Tibial nerve (tissue), 4 donors: ENCODE measurements at regions not wholly inside any gene's neighbourhood (a gene's known extent, or its start where the extent isn't known, plus 50 kb on each side); places are given as distances from the start of the nearest gene placed in this dataset.

Experiments used
- DNase-seq, 2 donors: peaks; one replicate each; pipeline ENCODE4 v3.0.0-alpha.2; 2019; ENCODE audit warnings: low spot score in 2 of 2
- H3K27ac ChIP-seq, 4 donors: fragments of 200-600 bp; sonication (generic) in 3 of 4; one replicate each; pipeline ENCODE4 v1.5.1; 2017 to 2019; ENCODE audit warnings: mild to moderate bottlenecking in 1 of 4
- H3K27me3 ChIP-seq, 2 donors: fragments of 200-600 bp; sonication (generic) in 1 of 2; one replicate each; pipeline versions ENCODE4 v1.5.1 to v1.6.0; 2017 to 2019
- H3K36me3 ChIP-seq, 3 donors: fragments of 200-600 bp; sonication (generic); one replicate each; pipeline ENCODE4 v1.5.1; 2018 to 2019
- H3K4me1 ChIP-seq, 4 donors: fragments of 200-600 bp; sonication (generic) in 3 of 4; one replicate each; pipeline ENCODE4 v1.5.1; 2017 to 2019
- H3K4me3 ChIP-seq, 4 donors: fragments of 200-600 bp; sonication (generic) in 3 of 4; one replicate each; pipeline ENCODE4 v1.5.1; 2017 to 2019; ENCODE audit warnings: mild to moderate bottlenecking in 1 of 4, moderate library complexity in 1 of 4
- H3K9me3 ChIP-seq, 4 donors: fragments of 200-600 bp; sonication (generic) in 3 of 4; one replicate each; pipeline ENCODE4 v1.5.1; 2017 to 2019
- EP300 ChIP-seq, 2 donors: sonication (generic); formaldehyde crosslinking; IDR thresholded peaks; one replicate each; pipeline ENCODE4 v1.6.1; 2017; ENCODE audit warnings: antibody characterized with exemption in 2 of 2, mild to moderate bottlenecking in 1 of 2
- POLR2A ChIP-seq, 2 donors: fragments of 450-650 bp; IDR thresholded peaks; one replicate each; pipeline ENCODE4 v1.6.1; 2017; ENCODE audit warnings: antibody characterized with exemption in 2 of 2, mild to moderate bottlenecking in 2 of 2, moderate library complexity in 2 of 2
- WGBS, 2 donors: methylation state at CpG; one replicate each; pipeline ENCODE4 v1.1.5; 2018; 5-methylcytosine and 5-hydroxymethylcytosine counted together
- TF ChIP-seq, protein P1 (sequence below), 5 experiments: fragments of 200-600 bp in 3 of 5; fragments of 450-650 bp in 2 of 5; sonication (generic) in 3 of 5; IDR thresholded peaks; one replicate each; pipeline ENCODE4 v1.5.1; 2016 to 2019; ENCODE audit warnings: antibody characterized with exemption in 5 of 5, mild to moderate bottlenecking in 3 of 5, moderate library complexity in 2 of 5

GRCh38 chr3:152060701-152061100 lies 187.3 kb downstream of the SUCNR1 start:
- 20 to 28% methylated on average over 1 of the region's 1 CpG for WGBS, 2 donors
- DNase-seq, result no peak
- peaks cover 0 to 7% (median 0%) of the 10 kb centered on the region in 4 donors for H3K4me1 ChIP-seq
- H3K9me3 ChIP-seq, result no peaks in the 10 kb centered on the region
- TF ChIP-seq, protein P1, sequence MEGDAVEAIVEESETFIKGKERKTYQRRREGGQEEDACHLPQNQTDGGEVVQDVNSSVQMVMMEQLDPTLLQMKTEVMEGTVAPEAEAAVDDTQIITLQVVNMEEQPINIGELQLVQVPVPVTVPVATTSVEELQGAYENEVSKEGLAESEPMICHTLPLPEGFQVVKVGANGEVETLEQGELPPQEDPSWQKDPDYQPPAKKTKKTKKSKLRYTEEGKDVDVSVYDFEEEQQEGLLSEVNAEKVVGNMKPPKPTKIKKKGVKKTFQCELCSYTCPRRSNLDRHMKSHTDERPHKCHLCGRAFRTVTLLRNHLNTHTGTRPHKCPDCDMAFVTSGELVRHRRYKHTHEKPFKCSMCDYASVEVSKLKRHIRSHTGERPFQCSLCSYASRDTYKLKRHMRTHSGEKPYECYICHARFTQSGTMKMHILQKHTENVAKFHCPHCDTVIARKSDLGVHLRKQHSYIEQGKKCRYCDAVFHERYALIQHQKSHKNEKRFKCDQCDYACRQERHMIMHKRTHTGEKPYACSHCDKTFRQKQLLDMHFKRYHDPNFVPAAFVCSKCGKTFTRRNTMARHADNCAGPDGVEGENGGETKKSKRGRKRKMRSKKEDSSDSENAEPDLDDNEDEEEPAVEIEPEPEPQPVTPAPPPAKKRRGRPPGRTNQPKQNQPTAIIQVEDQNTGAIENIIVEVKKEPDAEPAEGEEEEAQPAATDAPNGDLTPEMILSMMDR (IDR thresholded peaks at IDR 0.05), result no peak
- TF ChIP-seq POLR2A (IDR thresholded peaks at IDR 0.05) (no peak), EP300 (IDR thresholded peaks at IDR 0.05) (no peak)
- no peak overlapping the region for H3K4me3 ChIP-seq
- H3K27ac ChIP-seq, result peak overlapping the region in 1 of 4 donors; percentile 2
- no peaks in the 10 kb centered on the region for H3K27me3 ChIP-seq
- H3K36me3 ChIP-seq, result no peaks in the 10 kb centered on the region

DNA sequence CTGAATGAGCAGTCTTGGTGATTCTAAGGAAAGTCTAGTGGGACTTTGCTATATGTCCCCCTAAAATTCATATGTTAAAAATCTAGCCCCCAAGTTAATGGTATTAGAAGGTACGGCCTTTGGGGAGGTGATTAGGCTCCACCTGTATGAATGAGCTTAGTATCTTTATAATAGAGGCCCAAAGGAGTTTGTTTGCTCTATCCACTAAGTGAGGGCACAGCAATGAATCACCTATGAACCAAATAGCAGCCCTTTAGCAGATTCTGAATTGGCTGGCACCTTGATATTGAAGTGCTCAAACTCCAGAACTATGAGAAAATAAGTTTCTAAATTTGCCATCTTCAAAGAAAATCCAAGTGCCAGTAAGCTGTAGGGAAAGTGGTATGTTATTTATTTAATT lies 187.9 kb downstream of the SUCNR1 start:
- WGBS, 2 donors, result 81 to 100% methylated on average over 1 of the region's 1 CpG
- Histone ChIP-seq H3K27ac (peak overlapping the region in 1 of 4 donors; percentile 2), H3K4me3 (no peak overlapping the region), H3K9me3 (no peaks in the 10 kb centered on the region), H3K27me3 (no peaks in the 10 kb centered on the region), H3K4me1 (peaks cover 0 to 7% (median 0%) of the 10 kb centered on the region in 4 donors), H3K36me3 (no peaks in the 10 kb centered on the region)
- TF ChIP-seq POLR2A (IDR thresholded peaks at IDR 0.05) (no peak), EP300 (IDR thresholded peaks at IDR 0.05) (no peak)
- TF ChIP-seq, protein P1 (IDR thresholded peaks at IDR 0.05), result no peak
- DNase-seq, result no peak

DNA sequence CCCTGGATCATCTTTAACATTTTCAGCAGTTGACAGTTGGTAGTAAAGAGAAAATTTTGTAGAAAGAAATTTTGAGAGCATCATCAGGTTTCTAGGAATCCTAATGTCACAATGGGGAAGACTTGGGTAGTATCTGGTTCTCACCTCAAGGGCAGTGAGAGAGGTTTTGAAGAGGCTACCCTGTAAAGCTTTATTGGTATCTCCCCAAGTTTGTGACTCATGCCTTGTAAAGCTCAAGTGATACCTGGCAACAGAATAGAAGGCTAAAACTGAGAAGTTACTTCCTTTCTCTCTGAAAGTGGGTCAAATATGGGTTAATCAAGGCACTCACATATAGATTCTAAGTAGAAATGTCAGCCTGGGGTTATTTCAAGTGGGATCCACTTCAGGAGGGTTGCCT lies 196.4 kb downstream of the SUCNR1 start:
- no peak for DNase-seq
- TF ChIP-seq, protein P1 (IDR thresholded peaks at IDR 0.05), result no peak
- no peak for TF ChIP-seq POLR2A (IDR thresholded peaks at IDR 0.05)
- no peak for TF ChIP-seq EP300 (IDR thresholded peaks at IDR 0.05)
- no peak overlapping the region for H3K27ac ChIP-seq
- no peaks in the 10 kb centered on the region for H3K27me3 ChIP-seq
- no peaks in the 10 kb centered on the region for H3K36me3 ChIP-seq
- H3K4me1 ChIP-seq, result no peaks in the 10 kb centered on the region
- H3K9me3 ChIP-seq, result peaks cover 0 to 11% (median 2%) of the 10 kb centered on the region in 4 donors
- no peak overlapping the region for H3K4me3 ChIP-seq

- no peak for DNase-seq
- Histone ChIP-seq H3K27me3 (no peaks in the 10 kb centered on the region), H3K36me3 (no peaks in the 10 kb centered on the region), H3K9me3 (peaks cover 0 to 11% (median 2%) of the 10 kb centered on the region in 4 donors), H3K4me1 (no peaks in the 10 kb centered on the region), H3K4me3 (no peak overlapping the region), H3K27ac (no peak overlapping the region)
- 94 to 97% methylated on average over 3 of the region's 3 CpGs for WGBS, 2 donors
- TF ChIP-seq, protein P1 (IDR thresholded peaks at IDR 0.05), result no peak
- TF ChIP-seq EP300 (IDR thresholded peaks at IDR 0.05), result no peak
- no peak for TF ChIP-seq POLR2A (IDR thresholded peaks at IDR 0.05)
Observed at GRCh38 chr3:152071315-152071714, 197.4 kb upstream of the MBNL1 start.

DNA sequence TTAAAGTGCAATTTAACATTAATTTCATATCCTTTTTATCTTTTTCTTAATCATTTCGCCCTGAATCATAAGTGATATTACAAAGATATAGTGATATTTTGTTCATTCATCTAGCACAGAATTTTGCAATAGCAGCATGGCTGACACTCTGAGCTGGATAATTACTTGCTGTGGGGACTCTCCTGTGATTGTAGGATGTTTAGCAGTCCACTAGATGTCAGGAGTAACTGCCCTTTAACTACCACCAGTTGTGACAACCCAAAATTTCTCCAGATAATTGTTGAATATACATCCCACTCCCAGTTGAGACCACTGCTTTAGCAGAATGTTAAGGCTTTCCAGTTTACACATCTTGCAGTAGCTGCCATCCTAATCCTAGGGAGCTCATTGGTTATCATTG lies 196.8 kb upstream of the MBNL1 start:
- DNase-seq, result no peak
- Histone ChIP-seq H3K27ac (no peak overlapping the region), H3K4me1 (no peaks in the 10 kb centered on the region), H3K4me3 (no peak overlapping the region), H3K9me3 (peaks cover 0 to 11% (median 2%) of the 10 kb centered on the region in 4 donors), H3K36me3 (no peaks in the 10 kb centered on the region), H3K27me3 (no peaks in the 10 kb centered on the region)
- TF ChIP-seq, protein P1 (IDR thresholded peaks at IDR 0.05), result peak in 2 of 5 experiments; percentile 14 to 19
- no peak for TF ChIP-seq EP300 (IDR thresholded peaks at IDR 0.05)
- WGBS, 2 donors, result 28 to 73% methylated on average over 1 of the region's 1 CpG
